Vagina (tissue), 2 donors: ENCODE measurements at regions not wholly inside any gene's neighbourhood (a gene's known extent, or its start where the extent isn't known, plus 50 kb on each side); places are given as distances from the start of the nearest gene placed in this dataset.

Experiments used
- DNase-seq, 2 donors: peaks; one replicate each; pipeline ENCODE4 v3.0.0-alpha.2; 2017; ENCODE audit errors: extremely low spot score in 2 of 2
- H3K27ac ChIP-seq: fragments of 200-600 bp; sonication (generic); one replicate; pipeline ENCODE4 v1.5.1; 2019
- H3K27me3 ChIP-seq: fragments of 200-600 bp; sonication (generic); one replicate; pipeline ENCODE4 v1.5.1; 2019
- H3K36me3 ChIP-seq, 2 donors: fragments of 200-600 bp; sonication (generic); one replicate each; pipeline ENCODE4 v1.5.1; 2017 to 2019
- H3K4me1 ChIP-seq: fragments of 200-600 bp; sonication (generic); one replicate; pipeline ENCODE4 v1.5.1; 2019
- H3K4me3 ChIP-seq, 2 donors: fragments of 200-600 bp; sonication (generic); 1 replicate in 1 of 2; 2 replicates in 1 of 2; pipeline ENCODE4 v1.5.1; 2016 to 2019
- H3K9me3 ChIP-seq: fragments of 200-600 bp; sonication (generic); one replicate; pipeline ENCODE4 v1.5.1; 2019
- POLR2A ChIP-seq, 2 donors: fragments of 450-650 bp; IDR thresholded peaks; one replicate each; pipeline ENCODE4 v1.6.1; 2017; ENCODE audit warnings: antibody characterized with exemption in 2 of 2, mild to moderate bottlenecking in 2 of 2, moderate library complexity in 2 of 2
- POLR2AphosphoS5 ChIP-seq, 2 donors: sonication (generic); formaldehyde crosslinking; IDR thresholded peaks; one replicate each; pipeline ENCODE4 v1.9.0; 2017; ENCODE audit warnings: antibody characterized with exemption in 2 of 2, mild to moderate bottlenecking in 2 of 2, low read depth in 1 of 2; ENCODE audit not compliant: insufficient read depth in 1 of 2
- intact Hi-C: fragments of 100-400 bp; cut with DNase I; formaldehyde crosslinking; loops from one replicate; pipeline ENCODE4 v1.15.1; 2023
- TF ChIP-seq, protein P1 (sequence below), 3 experiments: fragments of 450-650 bp in 2 of 3; fragments of 200-600 bp in 1 of 3; sonication (generic) in 1 of 3; IDR thresholded peaks; one replicate each; pipeline ENCODE4 v1.5.1; 2017 to 2019; ENCODE audit warnings: antibody characterized with exemption in 3 of 3, mild to moderate bottlenecking in 2 of 3, moderate library complexity in 2 of 3

DNA sequence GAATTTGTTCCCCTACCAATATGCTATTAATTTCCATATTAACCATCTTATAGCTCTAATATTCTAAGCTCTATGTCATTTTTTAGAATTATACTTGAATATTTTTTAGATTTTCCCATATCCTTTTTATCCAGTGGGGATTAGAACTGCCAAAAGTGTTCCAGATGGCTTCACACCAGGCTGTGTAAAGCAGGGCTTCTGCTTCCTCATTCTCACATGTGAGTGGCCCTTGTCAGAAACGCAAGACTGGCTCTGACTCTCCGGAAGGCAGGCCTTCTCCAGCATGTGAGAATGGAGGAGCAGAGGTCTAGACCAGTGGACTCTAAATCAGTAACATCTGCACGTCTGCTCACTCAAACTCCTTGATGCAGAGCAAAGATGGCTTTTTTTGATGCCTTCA lies 650.1 kb downstream of the FGF9 start:
- Histone ChIP-seq H3K9me3 (no peaks in the 10 kb centered on the region), H3K4me1 (no peaks in the 10 kb centered on the region), H3K36me3 (no peaks in the 10 kb centered on the region), H3K4me3 (no peak overlapping the region), H3K27me3 (no peaks in the 10 kb centered on the region), H3K27ac (no peak overlapping the region)
- intact Hi-C loops: no loop called here
- TF ChIP-seq, protein P1, sequence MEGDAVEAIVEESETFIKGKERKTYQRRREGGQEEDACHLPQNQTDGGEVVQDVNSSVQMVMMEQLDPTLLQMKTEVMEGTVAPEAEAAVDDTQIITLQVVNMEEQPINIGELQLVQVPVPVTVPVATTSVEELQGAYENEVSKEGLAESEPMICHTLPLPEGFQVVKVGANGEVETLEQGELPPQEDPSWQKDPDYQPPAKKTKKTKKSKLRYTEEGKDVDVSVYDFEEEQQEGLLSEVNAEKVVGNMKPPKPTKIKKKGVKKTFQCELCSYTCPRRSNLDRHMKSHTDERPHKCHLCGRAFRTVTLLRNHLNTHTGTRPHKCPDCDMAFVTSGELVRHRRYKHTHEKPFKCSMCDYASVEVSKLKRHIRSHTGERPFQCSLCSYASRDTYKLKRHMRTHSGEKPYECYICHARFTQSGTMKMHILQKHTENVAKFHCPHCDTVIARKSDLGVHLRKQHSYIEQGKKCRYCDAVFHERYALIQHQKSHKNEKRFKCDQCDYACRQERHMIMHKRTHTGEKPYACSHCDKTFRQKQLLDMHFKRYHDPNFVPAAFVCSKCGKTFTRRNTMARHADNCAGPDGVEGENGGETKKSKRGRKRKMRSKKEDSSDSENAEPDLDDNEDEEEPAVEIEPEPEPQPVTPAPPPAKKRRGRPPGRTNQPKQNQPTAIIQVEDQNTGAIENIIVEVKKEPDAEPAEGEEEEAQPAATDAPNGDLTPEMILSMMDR (IDR thresholded peaks at IDR 0.05): no peak
- TF ChIP-seq POLR2A (IDR thresholded peaks at IDR 0.05): no peak
- no peak for TF ChIP-seq POLR2AphosphoS5 (IDR thresholded peaks at IDR 0.05; ENCODE audit: insufficient read depth in 1 of 2, low read depth in 1 of 2)
- no peak for DNase-seq

DNA sequence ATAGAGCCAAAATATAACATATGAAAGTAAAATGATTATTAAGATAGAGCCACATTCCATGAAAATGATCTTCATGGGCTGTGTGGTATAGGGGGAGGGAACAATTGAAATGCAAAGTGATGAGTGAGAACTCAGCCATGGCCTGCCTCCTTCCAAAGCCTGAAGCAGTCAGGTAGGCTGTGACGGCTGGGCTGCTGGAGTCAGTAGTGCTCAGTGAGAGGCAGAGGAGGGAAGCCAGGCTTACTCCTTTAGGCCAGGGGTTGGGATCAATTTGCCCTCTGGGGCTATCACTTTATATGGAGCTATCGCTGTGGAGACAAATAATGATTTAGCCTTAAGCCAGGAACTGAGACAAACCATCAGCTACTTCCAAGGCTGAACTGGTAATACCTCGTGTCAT lies 654.9 kb downstream of the FGF9 start:
- DNase-seq: no peak
- H3K4me1 ChIP-seq: no peaks in the 10 kb centered on the region
- no peaks in the 10 kb centered on the region for H3K9me3 ChIP-seq
- no peaks in the 10 kb centered on the region for H3K36me3 ChIP-seq
- intact Hi-C loops: no loop called here
- no peak for TF ChIP-seq POLR2AphosphoS5 (IDR thresholded peaks at IDR 0.05; ENCODE audit: insufficient read depth in 1 of 2, low read depth in 1 of 2)
- no peak for TF ChIP-seq POLR2A (IDR thresholded peaks at IDR 0.05)
- H3K4me3 ChIP-seq: no peak overlapping the region
- H3K27ac ChIP-seq: no peak overlapping the region
- H3K27me3 ChIP-seq: no peaks in the 10 kb centered on the region

GRCh38 chr13:22332416-22332815 lies 661.5 kb downstream of the FGF9 start:
- no peak for DNase-seq
- H3K9me3 ChIP-seq: no peaks in the 10 kb centered on the region
- no peak overlapping the region for H3K4me3 ChIP-seq
- intact Hi-C loops: no loop called here
- H3K27me3 ChIP-seq: no peaks in the 10 kb centered on the region
- H3K27ac ChIP-seq: no peak overlapping the region
- no peaks in the 10 kb centered on the region for H3K36me3 ChIP-seq
- no peaks in the 10 kb centered on the region for H3K4me1 ChIP-seq
- TF ChIP-seq, protein P1 (IDR thresholded peaks at IDR 0.05): no peak
- TF ChIP-seq POLR2AphosphoS5 (IDR thresholded peaks at IDR 0.05; ENCODE audit: insufficient read depth in 1 of 2, low read depth in 1 of 2): no peak
- no peak for TF ChIP-seq POLR2A (IDR thresholded peaks at IDR 0.05)

DNA sequence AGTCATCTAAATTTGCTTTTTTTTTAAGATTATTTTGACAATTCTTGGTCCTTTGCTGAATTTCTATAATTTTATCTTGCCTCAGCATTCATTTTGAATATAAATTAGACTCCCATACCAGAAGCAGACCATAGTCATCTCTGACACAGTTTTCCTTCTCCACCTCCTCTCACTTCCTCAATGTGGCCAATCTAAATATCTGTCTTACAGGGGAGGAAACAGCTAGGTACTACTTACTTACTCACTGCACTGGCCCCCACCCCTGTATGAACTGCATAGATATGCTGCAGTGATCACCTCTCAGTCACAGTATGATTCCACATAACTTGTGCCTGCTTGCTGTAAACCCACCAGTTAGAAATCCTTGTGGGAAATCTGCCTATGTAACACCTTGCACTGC lies 665.6 kb downstream of the FGF9 start:
- Histone ChIP-seq H3K4me1 (no peaks in the 10 kb centered on the region), H3K9me3 (no peaks in the 10 kb centered on the region), H3K4me3 (no peak overlapping the region), H3K36me3 (no peaks in the 10 kb centered on the region), H3K27ac (no peak overlapping the region), H3K27me3 (no peaks in the 10 kb centered on the region)
- TF ChIP-seq, protein P1 (IDR thresholded peaks at IDR 0.05): no peak
- TF ChIP-seq POLR2AphosphoS5 (IDR thresholded peaks at IDR 0.05; ENCODE audit: insufficient read depth in 1 of 2, low read depth in 1 of 2) (no peak), POLR2A (IDR thresholded peaks at IDR 0.05) (no peak)
- intact Hi-C loops: no loop called here
- DNase-seq: no peak

GRCh38 chr13:22357132-22357531 lies 686.3 kb downstream of the FGF9 start:
- no peaks in the 10 kb centered on the region for H3K9me3 ChIP-seq
- TF ChIP-seq, protein P1 (IDR thresholded peaks at IDR 0.05): no peak
- no peak for TF ChIP-seq POLR2A (IDR thresholded peaks at IDR 0.05)
- TF ChIP-seq POLR2AphosphoS5 (IDR thresholded peaks at IDR 0.05; ENCODE audit: insufficient read depth in 1 of 2, low read depth in 1 of 2): no peak
- no peak overlapping the region for H3K27ac ChIP-seq
- intact Hi-C loops: no loop called here
- DNase-seq: no peak
- H3K4me3 ChIP-seq: no peak overlapping the region
- no peaks in the 10 kb centered on the region for H3K27me3 ChIP-seq
- no peaks in the 10 kb centered on the region for H3K4me1 ChIP-seq
- H3K36me3 ChIP-seq: no peaks in the 10 kb centered on the region

GRCh38 chr13:22369090-22369489 lies 698.2 kb downstream of the FGF9 start:
- no peak for DNase-seq
- H3K27me3 ChIP-seq: no peaks in the 10 kb centered on the region
- H3K9me3 ChIP-seq: peaks cover 6% of the 10 kb centered on the region
- no peak overlapping the region for H3K4me3 ChIP-seq
- H3K36me3 ChIP-seq: no peaks in the 10 kb centered on the region
- H3K4me1 ChIP-seq: no peaks in the 10 kb centered on the region
- no peak overlapping the region for H3K27ac ChIP-seq
- TF ChIP-seq POLR2A (IDR thresholded peaks at IDR 0.05) (no peak), POLR2AphosphoS5 (IDR thresholded peaks at IDR 0.05; ENCODE audit: insufficient read depth in 1 of 2, low read depth in 1 of 2) (no peak)
- TF ChIP-seq, protein P1 (IDR thresholded peaks at IDR 0.05): no peak
- intact Hi-C loops: no loop called here
